OCI-LY1 (cell line): ENCODE measurements at regions not wholly inside any gene's neighbourhood (a gene's known extent, or its start where the extent isn't known, plus 50 kb on each side); places are given as distances from the start of the nearest gene placed in this dataset.

Experiments
- H2AFZ ChIP-seq: fragments of 200-600 bp; sonication (generic), shearing (Covaris generic); 2 replicates; pipeline ENCODE4 v1.6.0; 2014; ENCODE audit warnings: antibody characterized with exemption, mild to moderate bottlenecking, low read length
- H3F3A ChIP-seq: fragments of 200-600 bp; sonication (generic), shearing (Covaris generic); 2 replicates; pipeline ENCODE4 v1.6.0; 2014; ENCODE audit warnings: mild to moderate bottlenecking, antibody characterized with exemption, low read length, moderate library complexity; ENCODE audit not compliant: insufficient read depth
- H3K27ac ChIP-seq: fragments of 200-600 bp; sonication (generic); 2 replicates; pipeline ENCODE4 v1.5.1; 2014; ENCODE audit warnings: low read length, mixed run types, mild to moderate bottlenecking, low read depth; ENCODE audit not compliant: poor library complexity, severe bottlenecking
- H3K27me3 ChIP-seq: fragments of 200-600 bp; sonication (generic); 2 replicates; pipeline ENCODE4 v1.6.0; 2014; ENCODE audit warnings: antibody characterized with exemption, mild to moderate bottlenecking, low read length, moderate library complexity; ENCODE audit not compliant: insufficient read depth
- H3K36me3 ChIP-seq: fragments of 200-600 bp; sonication (generic); 2 replicates; pipeline ENCODE4 v1.6.1; 2014; ENCODE audit warnings: mild to moderate bottlenecking, antibody characterized with exemption, low read length, moderate library complexity, mixed read lengths; ENCODE audit not compliant: insufficient read depth
- H3K4me1 ChIP-seq: fragments of 200-600 bp; sonication (generic); 2 replicates; pipeline ENCODE4 v1.5.1; 2014; ENCODE audit warnings: mild to moderate bottlenecking, low read length, moderate library complexity; ENCODE audit not compliant: insufficient read depth, severe bottlenecking
- H3K4me2 ChIP-seq: fragments of 200-600 bp; sonication (generic), shearing (Covaris generic); 2 replicates; pipeline ENCODE4 v1.6.1; 2014; ENCODE audit warnings: low read length
- H3K4me3 ChIP-seq: fragments of 200-600 bp; sonication (generic); 2 replicates; pipeline ENCODE4 v1.5.1; 2014; ENCODE audit warnings: low read length, low read depth, mild to moderate bottlenecking, mixed read lengths; ENCODE audit not compliant: poor library complexity, severe bottlenecking
- H3K79me2 ChIP-seq: fragments of 200-600 bp; shearing (Covaris generic); 2 replicates; pipeline ENCODE4 v1.6.1; 2016; ENCODE audit warnings: mixed run types, low read length, mixed read lengths; ENCODE audit not compliant: insufficient read depth
- H3K9ac ChIP-seq: fragments of 200-600 bp; sonication (generic), shearing (Covaris generic); 2 replicates; pipeline ENCODE4 v1.6.1; 2014; ENCODE audit warnings: mild to moderate bottlenecking, low read length, mixed read lengths
- H3K9me2 ChIP-seq: fragments of 200-600 bp; sonication (generic), shearing (Covaris generic); 2 replicates; pipeline ENCODE4 v1.6.1; 2014; ENCODE audit warnings: low read depth, mild to moderate bottlenecking, low read length, mixed read lengths
- H3K9me3 ChIP-seq: fragments of 200-600 bp; shearing (Covaris generic); 2 replicates; pipeline ENCODE4 v1.6.1; 2014; ENCODE audit warnings: low read length, mixed read lengths
- H4K20me1 ChIP-seq: fragments of 200-600 bp; sonication (generic), shearing (Covaris generic); 2 replicates; pipeline ENCODE4 v1.6.0; 2016; ENCODE audit warnings: mild to moderate bottlenecking, low read length; ENCODE audit not compliant: insufficient read depth
- EZH2 ChIP-seq: fragments of 200-600 bp; sonication (generic), shearing (Covaris generic); IDR thresholded peaks from 2 replicates; pipeline ENCODE4 v1.8.0; 2017; ENCODE audit warnings: borderline replicate concordance, mixed run types, mild to moderate bottlenecking, antibody characterized with exemption, low read length, moderate library complexity, mixed read lengths
- TF ChIP-seq, protein P1 (sequence below): fragments of 200-600 bp; sonication (generic), shearing (Covaris generic); IDR thresholded peaks from 2 replicates; pipeline ENCODE4 v1.5.1; 2017; ENCODE audit warnings: mild to moderate bottlenecking, antibody characterized with exemption, low read length, moderate library complexity, mixed read lengths

DNA sequence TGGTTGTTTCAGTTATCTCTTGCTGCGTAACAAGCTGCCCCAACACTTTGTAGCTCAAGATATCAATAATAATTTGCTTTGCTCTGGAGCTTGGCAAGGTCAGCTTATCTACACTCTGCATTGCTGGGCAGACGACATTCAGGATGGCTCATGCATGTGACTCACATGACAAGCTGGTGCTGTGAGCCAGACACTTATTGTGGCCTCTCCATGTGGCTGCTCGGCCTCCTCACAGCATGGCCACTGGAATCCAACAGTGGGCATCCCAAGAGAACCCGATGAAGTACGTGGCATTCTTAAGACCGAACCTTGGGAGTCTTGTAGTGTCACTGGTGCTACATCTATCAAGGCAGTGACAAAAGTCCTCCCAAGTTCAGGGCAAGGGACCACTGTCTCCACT lies 94.2 kb upstream of the MVB12B start:
- peaks cover 12% of the 10 kb centered on the region; the same call in 1 of the 2 replicates for H3K27me3 ChIP-seq
- H3K79me2 ChIP-seq = no peaks in the 10 kb centered on the region
- no peaks in the 10 kb centered on the region for H3K9me2 ChIP-seq
- no peaks in the 10 kb centered on the region for H3F3A ChIP-seq
- H4K20me1 ChIP-seq = no peaks in the 10 kb centered on the region
- H3K4me3 ChIP-seq = no peak overlapping the region
- no peak overlapping the region for H2AFZ ChIP-seq
- no peaks in the 10 kb centered on the region for H3K4me1 ChIP-seq
- no peak overlapping the region for H3K9ac ChIP-seq
- no peak for TF ChIP-seq EZH2
- TF ChIP-seq, protein P1, sequence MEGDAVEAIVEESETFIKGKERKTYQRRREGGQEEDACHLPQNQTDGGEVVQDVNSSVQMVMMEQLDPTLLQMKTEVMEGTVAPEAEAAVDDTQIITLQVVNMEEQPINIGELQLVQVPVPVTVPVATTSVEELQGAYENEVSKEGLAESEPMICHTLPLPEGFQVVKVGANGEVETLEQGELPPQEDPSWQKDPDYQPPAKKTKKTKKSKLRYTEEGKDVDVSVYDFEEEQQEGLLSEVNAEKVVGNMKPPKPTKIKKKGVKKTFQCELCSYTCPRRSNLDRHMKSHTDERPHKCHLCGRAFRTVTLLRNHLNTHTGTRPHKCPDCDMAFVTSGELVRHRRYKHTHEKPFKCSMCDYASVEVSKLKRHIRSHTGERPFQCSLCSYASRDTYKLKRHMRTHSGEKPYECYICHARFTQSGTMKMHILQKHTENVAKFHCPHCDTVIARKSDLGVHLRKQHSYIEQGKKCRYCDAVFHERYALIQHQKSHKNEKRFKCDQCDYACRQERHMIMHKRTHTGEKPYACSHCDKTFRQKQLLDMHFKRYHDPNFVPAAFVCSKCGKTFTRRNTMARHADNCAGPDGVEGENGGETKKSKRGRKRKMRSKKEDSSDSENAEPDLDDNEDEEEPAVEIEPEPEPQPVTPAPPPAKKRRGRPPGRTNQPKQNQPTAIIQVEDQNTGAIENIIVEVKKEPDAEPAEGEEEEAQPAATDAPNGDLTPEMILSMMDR = no peak
- H3K27ac ChIP-seq = no peak overlapping the region
- H3K9me3 ChIP-seq = no peaks in the 10 kb centered on the region
- no peak overlapping the region for H3K4me2 ChIP-seq
- no peaks in the 10 kb centered on the region for H3K36me3 ChIP-seq

DNA sequence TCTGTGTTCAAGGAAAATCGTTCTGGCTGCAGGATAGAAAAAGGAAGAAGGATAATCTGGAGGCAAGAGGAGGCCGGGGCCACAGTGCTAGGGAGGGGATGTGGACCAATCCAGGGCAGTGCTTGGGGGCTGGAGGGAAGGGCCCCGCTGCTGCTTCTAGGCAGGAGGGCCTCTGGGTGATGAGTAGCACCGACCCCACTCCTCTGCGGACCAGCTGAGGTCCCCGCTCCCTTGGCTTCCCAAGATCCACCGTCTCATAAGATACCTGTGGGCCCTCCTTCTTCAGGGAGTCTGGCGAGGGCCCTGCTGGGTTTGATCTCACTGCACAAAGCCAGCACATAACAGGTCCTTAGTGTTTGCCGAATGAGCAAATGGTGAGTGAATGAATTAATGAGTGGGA lies 93.5 kb upstream of the MVB12B start:
- Histone ChIP-seq H3K9me3 (no peaks in the 10 kb centered on the region), H3K27me3 (peaks cover 10% of the 10 kb centered on the region; the same call in 1 of the 2 replicates), H3K36me3 (no peaks in the 10 kb centered on the region), H3K4me2 (no peak overlapping the region), H4K20me1 (no peaks in the 10 kb centered on the region), H3K9me2 (no peaks in the 10 kb centered on the region), H3K4me3 (no peak overlapping the region), H3K4me1 (no peaks in the 10 kb centered on the region), H3K79me2 (no peaks in the 10 kb centered on the region), H2AFZ (no peak overlapping the region), H3F3A (no peaks in the 10 kb centered on the region), H3K27ac (no peak overlapping the region), H3K9ac (no peak overlapping the region)
- no peak for TF ChIP-seq EZH2
- TF ChIP-seq, protein P1 = no peak

DNA sequence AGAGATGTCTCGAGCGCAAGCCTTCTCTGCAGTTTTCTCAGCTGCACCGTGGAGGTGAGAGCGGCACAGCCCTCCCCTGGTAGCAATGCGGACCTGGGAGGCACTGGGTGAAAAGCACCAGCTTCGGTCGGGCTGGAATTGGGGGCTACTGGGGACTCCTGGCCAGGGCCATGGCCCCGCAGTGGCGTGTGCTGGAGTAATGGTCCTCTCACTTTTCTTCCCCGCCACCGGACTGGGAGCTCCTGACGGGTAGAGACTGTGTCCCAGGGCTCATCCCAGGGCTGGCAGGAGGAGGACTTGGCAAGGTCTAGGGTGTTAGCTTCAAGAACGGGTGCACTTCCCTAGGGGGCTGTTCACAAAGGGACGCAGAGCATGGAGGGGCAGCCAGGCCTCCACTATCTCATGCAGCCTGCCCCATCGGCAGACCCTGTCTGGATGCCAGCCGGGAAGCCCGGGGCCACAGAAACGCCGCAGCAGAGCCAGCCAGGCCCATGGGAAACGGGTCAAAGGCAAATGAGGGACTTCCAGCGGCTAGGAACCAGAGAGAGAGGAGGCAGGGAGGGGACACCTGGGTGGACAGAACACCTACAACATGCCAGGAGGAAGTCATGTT lies 92.6 kb upstream of the MVB12B start:
- H3K79me2 ChIP-seq = no peaks in the 10 kb centered on the region
- H3K27me3 ChIP-seq = peaks cover 8% of the 10 kb centered on the region; the same call in 1 of the 2 replicates

More for the DNA sequence above, 92.6 kb upstream of the MVB12B start:
- Histone ChIP-seq H3K9me3 (no peaks in the 10 kb centered on the region), H3K9me2 (no peaks in the 10 kb centered on the region), H4K20me1 (no peaks in the 10 kb centered on the region), H3K4me2 (no peak overlapping the region), H3K4me3 (no peak overlapping the region), H3F3A (no peaks in the 10 kb centered on the region), H2AFZ (no peak overlapping the region), H3K4me1 (no peaks in the 10 kb centered on the region), H3K36me3 (no peaks in the 10 kb centered on the region), H3K27ac (no peak overlapping the region), H3K9ac (no peak overlapping the region)
- TF ChIP-seq, protein P1 = no peak
- no peak for TF ChIP-seq EZH2
